ENCODE measurements at regions not wholly inside any gene's neighbourhood (a gene's known extent, or its start where the extent isn't known, plus 50 kb on each side); places are given as distances from the start of the nearest gene placed in this dataset.

DNA sequence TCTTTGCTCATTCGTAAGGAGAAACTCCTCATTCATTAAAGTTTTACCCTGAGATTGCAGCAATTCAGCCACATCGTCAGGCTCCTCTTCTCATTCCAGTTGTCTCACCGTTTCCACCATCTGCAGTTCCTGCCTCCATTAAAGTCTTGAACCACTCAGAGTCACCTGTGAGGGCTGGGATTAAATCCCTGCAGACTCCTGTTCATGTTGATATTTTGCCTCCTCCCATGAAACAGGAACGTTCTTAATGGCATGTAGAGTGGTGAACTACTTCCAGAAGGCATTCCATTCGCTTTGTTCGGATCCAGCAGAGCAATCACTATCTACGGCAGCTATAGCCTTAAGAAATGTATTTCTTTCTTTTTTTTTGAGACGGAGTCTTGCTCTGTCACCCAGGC, 96.5 kb upstream of the FAM20C start:
- Mint-ChIP-seq H3K9me3 (peaks cover 18% of the 10 kb centered on the region), H3K27me3 (ENCODE audit: low read depth) (no peaks in the 10 kb centered on the region; the same call in none of the 2 replicates), H3K36me3 (peaks cover 29% of the 10 kb centered on the region), H3K4me1 (peaks cover 89% of the 10 kb centered on the region), H3K4me3 (peak overlapping the region; percentile 41), H3K27ac (peak overlapping the region; percentile 79)
- TF ChIP-seq, protein P1, sequence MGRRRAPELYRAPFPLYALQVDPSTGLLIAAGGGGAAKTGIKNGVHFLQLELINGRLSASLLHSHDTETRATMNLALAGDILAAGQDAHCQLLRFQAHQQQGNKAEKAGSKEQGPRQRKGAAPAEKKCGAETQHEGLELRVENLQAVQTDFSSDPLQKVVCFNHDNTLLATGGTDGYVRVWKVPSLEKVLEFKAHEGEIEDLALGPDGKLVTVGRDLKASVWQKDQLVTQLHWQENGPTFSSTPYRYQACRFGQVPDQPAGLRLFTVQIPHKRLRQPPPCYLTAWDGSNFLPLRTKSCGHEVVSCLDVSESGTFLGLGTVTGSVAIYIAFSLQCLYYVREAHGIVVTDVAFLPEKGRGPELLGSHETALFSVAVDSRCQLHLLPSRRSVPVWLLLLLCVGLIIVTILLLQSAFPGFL (CRISPR knock-in tag; IDR thresholded peaks at IDR 0.05; ENCODE audit: borderline replicate concordance) = no peak
- TF ChIP-seq ZNF263 (CRISPR knock-in tag; IDR thresholded peaks at IDR 0.05; ENCODE audit: low read depth) (no peak), TCF7 (CRISPR knock-in tag; IDR thresholded peaks at IDR 0.05; ENCODE audit: low read depth) (no peak), ZNF512 (CRISPR knock-in tag; IDR thresholded peaks at IDR 0.05; ENCODE audit: borderline replicate concordance) (no peak), MAX (CRISPR knock-in tag; IDR thresholded peaks at IDR 0.05) (no peak), NR3C1 (CRISPR knock-in tag; conservative IDR thresholded peaks at IDR 0.05; ENCODE audit: low read depth) (no peak), ZBTB21 (CRISPR knock-in tag; IDR thresholded peaks at IDR 0.05; ENCODE audit: borderline replicate concordance) (no peak), ZNF396 (CRISPR knock-in tag; IDR thresholded peaks at IDR 0.05; ENCODE audit: borderline replicate concordance) (no peak), ZNF121 (CRISPR knock-in tag; IDR thresholded peaks at IDR 0.05) (no peak), FOXP4 (CRISPR knock-in tag; IDR thresholded peaks at IDR 0.05) (no peak), ZNF423 (CRISPR knock-in tag; IDR thresholded peaks at IDR 0.05) (no peak)
- TF ChIP-seq, protein P2, sequence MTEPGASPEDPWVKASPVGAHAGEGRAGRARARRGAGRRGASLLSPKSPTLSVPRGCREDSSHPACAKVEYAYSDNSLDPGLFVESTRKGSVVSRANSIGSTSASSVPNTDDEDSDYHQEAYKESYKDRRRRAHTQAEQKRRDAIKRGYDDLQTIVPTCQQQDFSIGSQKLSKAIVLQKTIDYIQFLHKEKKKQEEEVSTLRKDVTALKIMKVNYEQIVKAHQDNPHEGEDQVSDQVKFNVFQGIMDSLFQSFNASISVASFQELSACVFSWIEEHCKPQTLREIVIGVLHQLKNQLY (CRISPR knock-in tag; IDR thresholded peaks at IDR 0.05) = no peak
- TF ChIP-seq, protein P3, sequence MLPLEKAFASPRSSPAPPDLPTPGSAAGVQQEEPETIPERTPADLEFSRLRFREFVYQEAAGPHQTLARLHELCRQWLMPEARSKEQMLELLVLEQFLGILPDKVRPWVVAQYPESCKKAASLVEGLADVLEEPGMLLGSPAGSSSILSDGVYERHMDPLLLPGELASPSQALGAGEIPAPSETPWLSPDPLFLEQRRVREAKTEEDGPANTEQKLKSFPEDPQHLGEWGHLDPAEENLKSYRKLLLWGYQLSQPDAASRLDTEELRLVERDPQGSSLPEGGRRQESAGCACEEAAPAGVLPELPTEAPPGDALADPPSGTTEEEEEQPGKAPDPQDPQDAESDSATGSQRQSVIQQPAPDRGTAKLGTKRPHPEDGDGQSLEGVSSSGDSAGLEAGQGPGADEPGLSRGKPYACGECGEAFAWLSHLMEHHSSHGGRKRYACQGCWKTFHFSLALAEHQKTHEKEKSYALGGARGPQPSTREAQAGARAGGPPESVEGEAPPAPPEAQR (CRISPR knock-in tag; IDR thresholded peaks at IDR 0.05) = no peak
- TF ChIP-seq, protein P4, sequence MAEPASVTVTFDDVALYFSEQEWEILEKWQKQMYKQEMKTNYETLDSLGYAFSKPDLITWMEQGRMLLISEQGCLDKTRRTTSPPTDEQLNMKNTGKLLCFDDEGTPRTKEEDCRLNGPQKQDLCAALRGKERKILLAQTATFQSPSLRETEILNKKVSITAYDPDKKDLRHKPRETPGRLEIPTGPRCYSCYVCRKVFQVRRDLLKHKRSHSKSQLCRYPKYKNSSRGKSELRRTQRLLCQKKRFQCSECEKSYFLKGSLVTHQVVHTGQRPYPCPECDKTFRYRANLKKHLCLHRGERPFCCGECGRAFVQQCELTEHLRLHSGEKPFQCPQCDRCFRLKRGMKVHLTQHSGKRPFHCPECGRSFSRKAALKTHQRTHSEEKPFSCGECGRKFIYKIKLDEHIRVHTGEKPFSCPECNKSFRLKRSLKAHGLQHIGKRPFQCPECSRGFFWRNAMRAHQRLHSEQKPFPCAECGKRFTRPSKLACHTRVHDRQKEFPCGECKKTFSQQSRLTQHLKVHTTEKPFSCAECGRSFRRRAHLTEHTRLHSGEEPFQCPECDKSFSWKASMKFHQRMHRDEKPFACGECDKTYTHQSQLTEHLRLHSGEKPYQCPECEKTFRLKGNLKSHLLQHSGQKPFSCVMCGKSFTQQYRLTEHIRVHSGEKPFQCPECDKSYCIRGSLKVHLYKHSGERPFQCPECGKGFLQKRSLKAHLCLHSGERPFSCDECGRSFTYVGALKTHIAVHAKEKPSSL (CRISPR knock-in tag; conservative IDR thresholded peaks at IDR 0.05) = no peak
- TF ChIP-seq, protein P5, sequence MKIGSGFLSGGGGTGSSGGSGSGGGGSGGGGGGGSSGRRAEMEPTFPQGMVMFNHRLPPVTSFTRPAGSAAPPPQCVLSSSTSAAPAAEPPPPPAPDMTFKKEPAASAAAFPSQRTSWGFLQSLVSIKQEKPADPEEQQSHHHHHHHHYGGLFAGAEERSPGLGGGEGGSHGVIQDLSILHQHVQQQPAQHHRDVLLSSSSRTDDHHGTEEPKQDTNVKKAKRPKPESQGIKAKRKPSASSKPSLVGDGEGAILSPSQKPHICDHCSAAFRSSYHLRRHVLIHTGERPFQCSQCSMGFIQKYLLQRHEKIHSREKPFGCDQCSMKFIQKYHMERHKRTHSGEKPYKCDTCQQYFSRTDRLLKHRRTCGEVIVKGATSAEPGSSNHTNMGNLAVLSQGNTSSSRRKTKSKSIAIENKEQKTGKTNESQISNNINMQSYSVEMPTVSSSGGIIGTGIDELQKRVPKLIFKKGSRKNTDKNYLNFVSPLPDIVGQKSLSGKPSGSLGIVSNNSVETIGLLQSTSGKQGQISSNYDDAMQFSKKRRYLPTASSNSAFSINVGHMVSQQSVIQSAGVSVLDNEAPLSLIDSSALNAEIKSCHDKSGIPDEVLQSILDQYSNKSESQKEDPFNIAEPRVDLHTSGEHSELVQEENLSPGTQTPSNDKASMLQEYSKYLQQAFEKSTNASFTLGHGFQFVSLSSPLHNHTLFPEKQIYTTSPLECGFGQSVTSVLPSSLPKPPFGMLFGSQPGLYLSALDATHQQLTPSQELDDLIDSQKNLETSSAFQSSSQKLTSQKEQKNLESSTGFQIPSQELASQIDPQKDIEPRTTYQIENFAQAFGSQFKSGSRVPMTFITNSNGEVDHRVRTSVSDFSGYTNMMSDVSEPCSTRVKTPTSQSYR (CRISPR knock-in tag; IDR thresholded peaks at IDR 0.05) = no peak
- TF ChIP-seq, protein P6, sequence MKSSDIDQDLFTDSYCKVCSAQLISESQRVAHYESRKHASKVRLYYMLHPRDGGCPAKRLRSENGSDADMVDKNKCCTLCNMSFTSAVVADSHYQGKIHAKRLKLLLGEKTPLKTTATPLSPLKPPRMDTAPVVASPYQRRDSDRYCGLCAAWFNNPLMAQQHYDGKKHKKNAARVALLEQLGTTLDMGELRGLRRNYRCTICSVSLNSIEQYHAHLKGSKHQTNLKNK (CRISPR knock-in tag; IDR thresholded peaks at IDR 0.05) = no peak
- ATAC-seq (no peak), DNase-seq (ENCODE audit: low spot score) (no peak)
- ChIA-PET POLR2A (no interaction called here), CTCF (interaction anchor here (1.1 to 2.4 kb wide), 5 partner anchors 8 to 92 kb away, joined by 4 to 14 read pairs (median 8); no protein-coding TSS in a partner anchor)
